ENCODE measurements at regions not wholly inside any gene's neighbourhood (a gene's known extent, or its start where the extent isn't known, plus 50 kb on each side); places are given as distances from the start of the nearest gene placed in this dataset.

DNA sequence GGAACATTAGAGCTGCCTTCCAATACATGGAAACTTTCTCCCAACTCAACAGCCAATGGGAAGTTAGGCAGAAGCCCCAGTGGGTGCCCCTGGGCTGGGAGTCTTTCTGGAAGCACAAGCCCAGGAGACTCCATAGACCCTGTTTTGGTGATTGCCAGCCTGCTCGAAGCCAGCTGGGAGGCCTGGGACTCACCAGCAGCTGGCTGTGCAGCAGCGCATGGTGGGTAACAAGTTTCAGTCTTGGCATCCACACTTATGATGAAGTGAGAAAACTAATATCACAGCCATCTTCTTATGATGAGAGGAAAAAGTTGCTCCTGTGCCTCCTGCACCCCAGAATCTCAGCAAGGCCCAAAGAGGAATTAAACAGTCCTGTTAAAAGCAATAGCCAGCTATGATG is 522.5 kb upstream of the CDH5 start:
- DNase-seq (ENCODE audit: low read depth, low spot score) (no peak), ATAC-seq (no peak)
- no peaks in the 10 kb centered on the region for H3K79me2 ChIP-seq (ENCODE audit: insufficient read depth, low read length)
- ChIA-PET RAD21 (ENCODE audit: low non-redundant PET in 1 of 2, low total read pairs in 2 of 2, uncharacterized antibody in 2 of 2, unreplicated experiment in 2 of 2) (no interaction called here), POLR2A (no interaction called here), CTCF (no interaction called here)
- H3K9me2 ChIP-seq (ENCODE audit: insufficient read depth), result no peaks in the 10 kb centered on the region
- BruUV-seq (replicated peaks), result no TSS peak
- H2AFZ ChIP-seq (ENCODE audit: low read depth, low read length, poor library complexity, severe bottlenecking), result no peak overlapping the region
- no peaks in the 10 kb centered on the region for H3K9me3 ChIP-seq (ENCODE audit: control insufficient read depth in 1 of 2, insufficient read depth in 1 of 2, low read depth in 1 of 2, low read length in 2 of 2)
- no peak overlapping the region for H3K4me2 ChIP-seq (ENCODE audit: low read length)
- no peak overlapping the region for H3K27ac ChIP-seq (ENCODE audit: low read depth, low read length)
- H3K27me3 ChIP-seq (ENCODE audit: insufficient read depth, low read length), result peaks cover 4% of the 10 kb centered on the region; the same call in 1 of the 2 replicates
- H3K36me3 ChIP-seq (ENCODE audit: control insufficient read depth in 1 of 2, insufficient read depth in 2 of 2, low read length in 2 of 2), result no peaks in the 10 kb centered on the region
- no peak overlapping the region for H3K9ac ChIP-seq (ENCODE audit: low read length)
- intact Hi-C loops (cut with micrococcal nuclease), result no loop called here
- no peak overlapping the region for H3K4me3 ChIP-seq (replicated peaks in 1 of 2; ENCODE audit: low read depth in 1 of 2, low read length in 2 of 2)
- no peaks in the 10 kb centered on the region for H3K4me1 ChIP-seq (ENCODE audit: control insufficient read depth in 1 of 2, insufficient read depth in 2 of 2, low read length in 2 of 2)
- no peak for TF ChIP-seq POLR2A (IDR thresholded peaks at IDR 0.05; ENCODE audit: borderline replicate concordance, extremely low read depth, insufficient read depth, insufficient read length)
- no peak for TF ChIP-seq ZNF274 (IDR thresholded peaks at IDR 0.05; ENCODE audit: low read depth, low read length)
- TF ChIP-seq POLR2AphosphoS5 (IDR thresholded peaks at IDR 0.05; ENCODE audit: low read depth, low read length), result no peak
- TF ChIP-seq CTCF (IDR thresholded peaks at IDR 0.05 in 2 of 3, conservative IDR thresholded peaks at IDR 0.05 in 1 of 3; ENCODE audit: borderline replicate concordance in 1 of 3, insufficient read depth in 1 of 3, low read depth in 2 of 3, low read length in 2 of 3), result no peak
- TF ChIP-seq, protein P1, sequence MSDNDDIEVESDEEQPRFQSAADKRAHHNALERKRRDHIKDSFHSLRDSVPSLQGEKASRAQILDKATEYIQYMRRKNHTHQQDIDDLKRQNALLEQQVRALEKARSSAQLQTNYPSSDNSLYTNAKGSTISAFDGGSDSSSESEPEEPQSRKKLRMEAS (IDR thresholded peaks at IDR 0.05), result no peak
- no peak for TF ChIP-seq EZH2 (IDR thresholded peaks at IDR 0.05)
- no peak for TF ChIP-seq SIN3A (IDR thresholded peaks at IDR 0.05; ENCODE audit: low read depth)
- no peak for TF ChIP-seq JUND (IDR thresholded peaks at IDR 0.05)
- no peak for TF ChIP-seq EGR1 (IDR thresholded peaks at IDR 0.05; ENCODE audit: low read depth)
- TF ChIP-seq REST (IDR thresholded peaks at IDR 0.05; ENCODE audit: low read depth), result no peak
- TF ChIP-seq, protein P2, sequence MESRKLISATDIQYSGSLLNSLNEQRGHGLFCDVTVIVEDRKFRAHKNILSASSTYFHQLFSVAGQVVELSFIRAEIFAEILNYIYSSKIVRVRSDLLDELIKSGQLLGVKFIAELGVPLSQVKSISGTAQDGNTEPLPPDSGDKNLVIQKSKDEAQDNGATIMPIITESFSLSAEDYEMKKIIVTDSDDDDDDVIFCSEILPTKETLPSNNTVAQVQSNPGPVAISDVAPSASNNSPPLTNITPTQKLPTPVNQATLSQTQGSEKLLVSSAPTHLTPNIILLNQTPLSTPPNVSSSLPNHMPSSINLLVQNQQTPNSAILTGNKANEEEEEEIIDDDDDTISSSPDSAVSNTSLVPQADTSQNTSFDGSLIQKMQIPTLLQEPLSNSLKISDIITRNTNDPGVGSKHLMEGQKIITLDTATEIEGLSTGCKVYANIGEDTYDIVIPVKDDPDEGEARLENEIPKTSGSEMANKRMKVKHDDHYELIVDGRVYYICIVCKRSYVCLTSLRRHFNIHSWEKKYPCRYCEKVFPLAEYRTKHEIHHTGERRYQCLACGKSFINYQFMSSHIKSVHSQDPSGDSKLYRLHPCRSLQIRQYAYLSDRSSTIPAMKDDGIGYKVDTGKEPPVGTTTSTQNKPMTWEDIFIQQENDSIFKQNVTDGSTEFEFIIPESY (IDR thresholded peaks at IDR 0.05; ENCODE audit: extremely low read depth, insufficient replicate concordance, low read length), result no peak
- no peak for TF ChIP-seq CBX3 (IDR thresholded peaks at IDR 0.05; ENCODE audit: low read depth)
- TF ChIP-seq ELF1 (IDR thresholded peaks at IDR 0.05; ENCODE audit: borderline replicate concordance, low read depth), result no peak
- no peak for TF ChIP-seq RAD21 (IDR thresholded peaks at IDR 0.05; ENCODE audit: low read depth)
- TF ChIP-seq EZH2phosphoT487 (IDR thresholded peaks at IDR 0.05; ENCODE audit: borderline replicate concordance), result no peak
- no peak for TF ChIP-seq TCF7L2 (IDR thresholded peaks at IDR 0.05; ENCODE audit: borderline replicate concordance, extremely low read depth, insufficient read depth, insufficient read length)
- no peak for TF ChIP-seq CEBPB (IDR thresholded peaks at IDR 0.05; ENCODE audit: low read depth)
- H4K20me1 ChIP-seq (ENCODE audit: insufficient read depth), result no peaks in the 10 kb centered on the region
